Tibial nerve (tissue), 4 donors: ENCODE measurements at regions not wholly inside any gene's neighbourhood (a gene's known extent, or its start where the extent isn't known, plus 50 kb on each side); places are given as distances from the start of the nearest gene placed in this dataset.
"Not testable (repeated sequence)": the region's sequence is repeated elsewhere in the genome, so short reads cannot be mapped to it uniquely, and the experiment has no call there.

Experiments
- CTCF ChIP-seq, 5 experiments: fragments of 200-600 bp in 3 of 5; fragments of 450-650 bp in 2 of 5; sonication (generic) in 3 of 5; IDR thresholded peaks; one replicate each; pipeline ENCODE4 v1.5.1; 2016 to 2019; ENCODE audit warnings: antibody characterized with exemption in 5 of 5, mild to moderate bottlenecking in 3 of 5, moderate library complexity in 2 of 5
- EP300 ChIP-seq, 2 donors: sonication (generic); formaldehyde crosslinking; IDR thresholded peaks; one replicate each; pipeline ENCODE4 v1.6.1; 2017; ENCODE audit warnings: antibody characterized with exemption in 2 of 2, mild to moderate bottlenecking in 1 of 2
- POLR2A ChIP-seq, 2 donors: fragments of 450-650 bp; IDR thresholded peaks; one replicate each; pipeline ENCODE4 v1.6.1; 2017; ENCODE audit warnings: antibody characterized with exemption in 2 of 2, mild to moderate bottlenecking in 2 of 2, moderate library complexity in 2 of 2

- TF ChIP-seq POLR2A, CTCF, EP300 (IDR thresholded peaks at IDR 0.05): not testable (repeated sequence)
Measured at GRCh38 chr10:38315090-38315805, 221.1 kb downstream of the ZNF37A start.
